ENCODE measurements at regions not wholly inside any gene's neighbourhood (a gene's known extent, or its start where the extent isn't known, plus 50 kb on each side); places are given as distances from the start of the nearest gene placed in this dataset.
"Not testable (repeated sequence)": the region's sequence is repeated elsewhere in the genome, so short reads cannot be mapped to it uniquely, and the experiment has no call there.

DNA sequence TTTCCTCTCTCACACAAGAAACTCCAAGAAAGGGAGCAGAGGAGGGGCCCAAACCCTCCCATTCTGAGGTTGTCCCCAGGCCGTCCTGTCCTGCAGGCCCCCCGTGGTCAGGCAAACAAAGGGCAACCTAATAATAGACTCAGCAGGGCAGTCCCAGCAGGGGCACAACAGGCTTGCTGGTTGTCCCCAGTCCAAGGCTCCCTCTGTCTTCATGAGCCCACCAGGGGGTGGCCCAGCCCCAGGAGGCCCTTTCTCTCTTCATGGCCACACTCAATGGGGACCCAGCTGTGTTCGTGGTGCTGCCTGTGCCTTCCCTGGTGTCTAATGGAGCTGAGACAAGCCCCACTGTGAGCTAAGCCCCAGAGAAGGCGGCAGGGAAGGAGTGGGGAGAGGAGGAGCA lies 359.9 kb downstream of the ADGRD1 start:
- DNase-seq (ENCODE audit: low spot score) = no peak

DNA sequence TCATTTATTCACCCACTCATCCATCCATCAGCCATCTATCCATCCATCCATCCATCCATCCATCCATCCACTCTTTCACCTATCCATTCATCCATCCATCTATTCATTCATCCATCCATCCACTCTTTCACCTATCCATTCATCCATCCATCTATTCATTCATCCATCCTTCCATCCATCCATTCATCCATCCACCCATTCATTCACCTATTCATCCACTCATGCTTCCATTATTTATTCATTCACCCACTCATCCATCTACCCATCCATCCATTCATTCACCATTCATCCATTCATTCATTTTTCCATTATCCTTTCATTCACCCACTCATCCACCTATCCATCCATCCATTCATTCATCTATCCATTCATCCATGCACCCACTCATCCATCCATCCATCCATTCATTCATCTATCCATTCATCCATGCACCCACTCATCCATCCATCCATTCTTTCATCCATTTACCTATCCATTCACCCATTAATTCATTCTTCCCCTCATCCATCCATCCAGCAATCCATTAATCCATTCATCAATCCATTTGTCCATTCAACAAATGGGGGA lies 360.9 kb downstream of the ADGRD1 start:
- DNase-seq (ENCODE audit: low spot score) = no peak

DNA sequence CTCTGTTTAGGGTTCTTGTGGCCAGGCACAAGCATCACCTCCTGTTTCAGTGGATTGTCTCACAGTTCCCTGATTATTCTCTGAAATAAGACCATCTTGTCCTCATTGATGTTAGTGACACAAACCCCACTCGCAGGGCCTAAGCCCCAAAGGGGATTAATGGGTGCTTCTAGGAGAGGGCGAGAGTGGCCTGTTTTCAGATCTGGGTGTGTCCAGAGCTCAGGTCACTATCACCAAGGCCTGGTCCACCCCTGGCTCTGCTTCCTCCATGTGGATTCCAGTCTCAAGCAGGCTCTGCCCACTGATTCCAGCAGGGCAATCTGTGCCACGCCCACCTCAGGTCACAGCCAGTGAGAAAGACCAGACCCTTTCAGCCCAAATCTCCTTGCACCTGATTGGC lies 361.9 kb downstream of the ADGRD1 start:
- no peak for DNase-seq (ENCODE audit: low spot score)

DNA sequence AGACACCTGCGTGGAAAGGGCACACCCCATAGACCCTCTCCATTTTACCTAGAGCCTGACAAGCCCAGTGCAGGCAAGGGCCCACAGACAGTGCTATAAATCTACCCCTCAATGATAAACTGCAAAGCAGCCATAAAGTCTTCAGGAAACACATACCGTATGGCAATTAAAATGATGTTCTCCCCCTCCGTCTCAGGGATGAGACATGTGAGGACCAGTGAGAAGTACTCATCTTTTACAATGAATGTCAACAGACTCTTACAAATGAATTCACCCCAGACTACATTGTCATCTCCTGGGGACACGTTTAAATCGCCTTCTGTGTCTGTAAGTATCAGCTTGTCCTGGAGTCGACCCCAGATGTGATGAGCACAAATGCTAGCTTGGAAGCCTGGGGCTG lies 362.7 kb downstream of the ADGRD1 start:
- no peak for DNase-seq (ENCODE audit: low spot score)

DNA sequence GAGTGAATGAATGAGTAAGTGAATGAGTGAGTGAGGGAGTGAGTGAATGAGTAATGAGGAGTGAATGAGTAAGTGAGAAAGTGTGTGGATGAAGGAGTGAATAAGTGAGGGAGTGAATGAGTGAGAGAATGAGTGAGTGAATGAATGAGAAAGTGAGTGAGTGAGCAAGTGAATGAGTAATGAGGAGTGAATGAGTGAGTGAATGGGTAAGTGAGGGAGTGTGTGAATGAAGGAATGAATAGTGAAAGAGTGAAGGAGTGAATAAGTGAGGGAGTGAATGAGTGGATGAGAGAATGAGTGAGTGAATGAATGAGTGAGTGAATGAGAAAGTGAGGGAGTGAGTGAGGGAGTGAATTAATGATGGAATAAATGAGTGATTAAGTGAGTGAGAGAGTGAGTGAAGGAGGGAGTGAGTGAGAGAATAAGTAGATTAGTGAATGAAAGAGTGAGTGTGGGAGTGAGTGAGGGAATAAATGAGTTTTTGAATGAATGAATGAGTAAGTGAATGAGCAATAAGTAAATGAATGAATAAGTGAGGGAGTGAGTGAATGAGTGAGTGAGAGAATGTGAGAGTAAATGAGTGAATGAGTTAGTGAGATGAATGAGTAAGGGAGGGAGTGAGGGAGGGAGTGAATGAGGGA lies 364.5 kb downstream of the ADGRD1 start:
- DNase-seq (ENCODE audit: low spot score) = no peak

DNA sequence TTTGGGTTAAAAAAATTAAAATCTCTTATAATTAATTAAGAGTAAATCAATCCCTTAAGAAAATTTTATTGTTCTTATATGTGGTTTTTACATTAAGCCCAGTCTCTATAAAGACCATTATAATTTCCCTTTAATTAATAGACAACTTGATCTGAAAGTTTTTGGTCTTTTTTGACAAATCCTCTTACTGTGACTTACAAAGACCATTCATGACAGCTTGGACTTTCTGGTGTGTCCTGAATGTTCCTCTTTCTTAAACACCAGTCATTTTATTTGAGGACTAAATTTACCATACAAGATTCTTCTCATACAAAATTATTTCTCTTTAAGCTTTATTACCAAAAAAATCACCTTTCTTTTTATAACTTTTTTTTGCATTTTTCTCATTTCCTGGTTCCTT lies 368.3 kb downstream of the ADGRD1 start:
- no peak for DNase-seq (ENCODE audit: low spot score)

DNA sequence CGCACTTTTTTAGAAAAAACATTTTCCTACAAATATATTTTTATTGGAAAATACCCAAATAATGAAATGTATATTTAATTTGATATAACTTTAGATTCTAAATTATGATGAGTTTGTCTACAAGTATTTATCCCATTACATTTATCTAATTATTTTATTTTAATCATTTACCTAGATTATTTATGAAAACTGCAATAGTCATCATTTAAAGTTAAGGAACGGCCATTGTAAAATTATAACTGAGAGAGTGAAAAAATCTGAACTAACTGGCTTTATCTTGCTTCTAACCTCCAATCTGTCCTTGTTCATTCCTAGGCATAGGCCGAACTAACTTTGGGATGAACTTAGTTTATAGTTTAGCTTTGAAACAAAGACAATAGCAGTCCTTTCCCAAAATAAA lies 368.8 kb downstream of the ADGRD1 start:
- DNase-seq (ENCODE audit: low spot score) = not testable (repeated sequence)

DNA sequence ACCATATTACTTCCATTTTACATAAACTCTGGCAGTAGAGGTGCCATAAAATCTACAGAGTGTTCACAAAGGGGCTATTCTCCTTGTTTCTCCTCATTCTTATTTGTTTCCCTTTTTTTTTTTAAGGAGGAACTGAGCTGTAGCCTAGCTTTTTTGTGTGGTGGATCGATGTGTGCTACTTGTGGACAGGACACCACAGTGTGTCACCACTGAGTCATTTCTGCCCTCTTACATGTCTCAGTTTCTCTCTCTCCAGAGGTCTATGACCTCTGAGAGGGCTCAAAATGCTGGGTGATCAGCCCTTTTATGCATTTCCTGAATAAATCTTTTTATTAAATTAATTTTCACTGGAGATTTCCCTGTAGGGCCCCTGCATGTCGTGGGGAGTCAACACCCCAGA lies 370.2 kb downstream of the ADGRD1 start:
- no peak for DNase-seq (ENCODE audit: low spot score)

DNA sequence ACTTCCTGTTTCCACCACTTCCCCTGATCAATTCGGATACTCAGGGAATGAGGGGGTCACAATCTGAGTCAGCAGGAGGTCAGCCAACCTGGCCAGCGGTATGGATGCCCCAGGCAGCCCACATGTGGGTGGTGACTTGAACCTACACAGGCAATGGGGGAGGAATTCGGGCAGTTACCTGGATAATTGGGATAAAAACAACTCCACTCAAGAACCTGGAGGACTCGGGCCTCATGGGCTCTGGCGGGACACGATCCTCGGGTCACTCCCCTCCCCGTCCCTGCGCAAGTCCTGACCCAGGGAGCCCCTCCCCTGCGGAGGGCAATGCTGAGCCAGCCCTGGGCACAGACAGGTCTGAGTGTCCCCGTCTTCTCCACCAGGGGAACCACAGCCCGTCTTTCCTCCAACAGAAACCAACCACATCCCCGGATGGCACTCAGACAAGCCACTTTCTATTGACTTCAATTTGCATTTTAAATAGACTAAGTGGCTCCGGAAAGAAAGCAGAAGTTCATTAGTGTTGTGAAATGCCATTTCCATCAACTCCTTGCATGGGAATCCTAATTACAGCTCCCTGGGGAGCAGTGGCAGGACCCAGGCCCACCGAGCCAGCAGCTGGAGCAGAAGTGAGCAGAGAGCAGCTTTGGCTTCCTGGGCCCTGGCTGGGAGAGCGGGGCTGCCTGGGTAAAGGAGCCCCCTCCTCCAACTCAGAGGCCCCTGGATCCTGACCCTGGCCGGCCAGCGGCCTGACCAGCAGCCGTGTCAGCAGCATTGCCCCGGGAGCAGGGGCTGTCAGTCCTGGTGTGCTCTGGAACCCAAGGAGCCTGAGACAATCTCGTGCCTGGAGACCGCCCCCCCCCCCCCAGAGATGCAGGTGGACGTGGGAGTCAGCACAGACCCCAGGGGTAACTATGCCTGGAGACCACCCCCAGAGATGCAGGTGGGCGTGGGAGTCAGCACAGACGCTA lies 374.1 kb downstream of the ADGRD1 start:
- no peak for DNase-seq (ENCODE audit: low spot score)

DNA sequence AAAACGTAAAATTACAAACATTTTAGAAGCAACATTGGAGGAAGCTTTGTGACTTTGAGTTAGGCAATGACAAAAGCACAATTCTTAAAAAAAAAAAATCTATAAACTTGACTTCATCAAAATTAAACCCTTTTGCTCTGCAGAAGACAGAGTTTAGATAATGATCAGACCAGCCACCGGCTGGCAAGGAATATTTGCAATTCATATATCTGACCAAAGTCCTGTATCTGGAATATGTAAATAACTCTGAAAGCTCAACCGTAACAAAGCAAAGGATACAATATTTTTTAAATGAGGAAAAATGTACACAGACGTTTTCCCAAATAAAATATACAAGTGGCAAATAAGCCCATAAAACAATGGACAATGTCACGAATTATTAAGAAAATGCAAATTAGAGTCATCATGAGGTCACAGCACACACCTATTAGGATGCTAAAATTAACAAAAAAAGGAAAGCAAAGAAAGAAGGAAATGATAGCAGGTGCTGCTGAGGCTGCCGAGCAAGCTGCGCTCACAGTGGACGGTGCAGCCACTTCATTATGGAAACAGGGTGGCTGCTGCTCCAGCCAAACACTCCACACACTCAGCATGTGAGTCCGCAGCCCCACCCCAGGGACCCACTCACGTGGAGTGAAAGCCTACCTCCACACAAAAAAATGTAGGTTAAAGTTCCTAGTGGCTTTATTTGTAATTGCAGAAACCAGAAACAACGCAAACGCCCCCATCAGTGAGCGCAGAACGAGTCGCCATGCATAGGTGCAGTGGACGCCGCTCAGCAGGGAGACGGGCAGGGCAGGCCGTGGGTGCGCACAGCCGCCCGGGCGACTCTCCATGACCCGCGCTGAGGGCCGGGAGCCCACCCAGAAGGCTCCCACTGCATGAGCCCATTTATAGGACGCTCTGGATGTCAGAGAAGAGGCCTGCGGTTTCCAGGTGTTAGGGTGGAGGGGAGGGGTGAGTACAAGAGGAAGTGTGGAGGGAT lies 375.4 kb downstream of the ADGRD1 start:
- not testable (repeated sequence) for DNase-seq (ENCODE audit: low spot score)

DNA sequence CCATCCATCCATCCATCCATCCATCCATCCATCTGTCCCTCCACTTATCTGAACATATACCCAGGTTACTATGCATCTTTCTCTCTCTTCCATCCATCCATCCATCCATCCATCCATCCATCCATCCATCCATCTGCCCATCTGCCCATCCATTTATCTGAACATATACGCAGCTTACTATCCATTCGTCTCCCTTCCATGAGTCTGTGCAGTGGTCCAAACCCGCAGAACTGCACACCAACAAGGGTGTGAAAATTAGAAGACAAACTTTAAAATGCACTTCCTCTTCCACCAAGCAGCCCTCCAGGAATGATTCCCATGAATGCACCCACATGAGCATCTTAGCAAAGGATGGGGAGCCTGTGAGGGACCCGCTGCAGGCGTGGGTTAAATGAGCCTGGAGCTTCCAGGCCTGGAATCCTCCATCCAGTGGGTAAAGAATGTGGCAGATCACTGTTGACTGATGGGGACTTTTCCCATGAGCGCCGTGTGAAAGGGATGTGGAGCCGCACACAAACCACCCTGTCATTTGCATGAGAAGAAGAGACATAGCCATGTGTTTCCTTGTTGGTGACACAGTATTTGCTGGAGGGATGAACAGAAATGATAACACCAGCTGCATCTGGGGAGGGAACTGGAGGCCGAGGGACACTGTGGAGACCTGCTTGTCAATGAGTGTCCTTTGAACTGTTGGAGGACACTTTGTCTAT lies 376.6 kb downstream of the ADGRD1 start:
- no peak for DNase-seq (ENCODE audit: low spot score)

DNA sequence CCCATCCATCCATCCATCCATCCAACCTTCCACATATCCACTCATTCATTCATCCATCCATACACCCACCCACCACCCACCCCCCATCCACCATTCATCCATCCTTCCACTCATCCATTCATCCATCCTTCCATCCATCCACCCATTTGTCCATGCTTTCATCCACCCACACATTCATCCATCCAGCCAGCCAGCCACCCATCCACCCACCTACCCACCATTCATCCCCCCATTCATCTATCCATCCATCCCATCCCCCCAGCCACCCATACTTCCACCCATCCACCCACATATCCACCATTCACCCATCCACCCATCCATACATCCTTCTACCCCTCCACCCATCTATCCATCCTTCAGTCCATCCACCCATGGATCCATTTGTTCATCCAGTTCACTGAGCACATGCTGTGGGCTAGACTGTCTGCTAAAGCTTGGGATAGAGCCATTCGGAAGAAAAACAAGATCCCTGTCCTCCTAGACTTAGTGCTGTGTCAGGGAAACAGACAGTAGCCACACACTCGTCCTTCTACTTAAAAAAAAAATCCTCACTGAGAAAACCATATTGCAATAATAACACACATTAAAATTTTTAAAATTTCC lies 377.5 kb downstream of the ADGRD1 start:
- no peak for DNase-seq (ENCODE audit: low spot score)

DNA sequence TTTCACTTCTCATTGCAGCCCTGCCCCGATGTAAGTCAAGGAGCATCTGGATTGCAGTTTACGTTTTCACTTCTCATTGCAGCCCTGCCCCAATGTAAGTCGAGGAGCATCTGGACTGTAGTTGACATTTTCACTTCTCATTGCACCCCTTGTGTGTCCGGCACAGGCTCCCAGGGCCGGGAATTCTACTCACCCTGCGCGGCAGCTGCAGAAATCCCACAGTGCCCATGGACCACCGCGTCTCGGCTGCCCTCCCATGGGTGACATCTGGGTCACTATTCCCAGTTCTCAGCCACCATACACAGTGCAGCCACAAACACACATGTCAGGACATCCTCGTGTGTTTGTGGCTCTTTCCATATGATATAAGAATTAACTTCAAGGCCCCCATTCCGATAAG lies 378.5 kb downstream of the ADGRD1 start:
- no peak for DNase-seq (ENCODE audit: low spot score)

DNA sequence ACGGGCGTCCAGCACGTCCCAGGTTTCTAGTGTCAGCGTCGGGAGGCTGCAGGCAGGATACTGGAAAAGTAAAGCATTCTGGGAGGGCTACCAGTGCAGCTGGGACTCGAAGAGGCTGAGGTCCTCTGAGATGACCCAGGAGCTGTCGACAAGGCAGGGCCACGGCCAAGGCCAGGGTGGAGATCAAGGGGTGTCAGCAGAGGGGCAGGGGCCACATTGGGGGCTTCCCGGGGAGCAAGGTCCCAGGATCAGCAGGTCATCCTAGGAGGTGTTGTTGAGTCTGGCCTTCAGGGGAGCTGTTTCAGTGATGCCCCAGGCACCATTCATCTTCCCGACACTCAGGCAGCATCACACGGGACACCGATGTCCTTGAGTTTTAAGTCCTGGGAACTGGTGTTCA lies 377.8 kb upstream of the SFSWAP start:
- no peak for DNase-seq (ENCODE audit: low spot score)

DNA sequence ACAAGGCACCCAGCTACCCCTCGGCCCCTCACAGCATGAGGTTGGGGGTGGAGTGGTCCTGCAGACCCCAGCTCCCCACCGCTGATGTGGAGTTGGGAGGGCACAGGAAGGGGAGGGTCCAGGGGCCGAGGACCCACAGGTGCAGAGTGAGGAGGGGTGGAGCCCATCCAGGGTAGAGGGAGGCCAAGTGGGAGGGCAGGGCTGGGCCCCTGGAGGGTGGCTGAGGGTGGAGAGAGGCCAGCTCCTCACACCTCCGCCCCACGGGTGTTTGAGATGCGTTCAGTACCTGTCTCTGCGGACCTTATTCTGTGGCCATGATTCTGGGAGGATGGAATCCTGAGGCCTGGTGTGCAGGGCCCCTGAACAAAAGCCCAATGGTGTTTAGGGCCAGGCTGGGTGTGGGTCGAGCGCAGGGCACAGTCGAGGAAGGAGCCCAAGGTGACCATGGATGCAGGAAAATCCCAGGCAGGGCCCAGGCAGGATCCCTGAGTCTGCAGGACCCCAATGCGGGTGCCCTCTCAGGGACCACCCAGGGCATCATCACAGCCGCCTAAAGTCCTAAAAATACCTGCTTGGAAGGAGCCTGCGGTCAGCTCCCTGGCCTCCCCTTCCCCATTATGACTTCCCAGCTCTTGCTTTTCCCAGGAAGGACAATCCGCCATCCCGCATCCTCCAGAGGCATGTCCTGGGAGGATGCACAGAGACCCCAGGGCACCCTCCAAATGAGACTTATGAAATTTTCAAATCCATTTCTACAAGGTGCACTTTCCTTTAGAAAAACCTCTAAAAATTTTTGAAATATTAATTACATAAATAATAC lies 377.1 kb upstream of the SFSWAP start:
- DNase-seq (ENCODE audit: low spot score) = no peak

DNA sequence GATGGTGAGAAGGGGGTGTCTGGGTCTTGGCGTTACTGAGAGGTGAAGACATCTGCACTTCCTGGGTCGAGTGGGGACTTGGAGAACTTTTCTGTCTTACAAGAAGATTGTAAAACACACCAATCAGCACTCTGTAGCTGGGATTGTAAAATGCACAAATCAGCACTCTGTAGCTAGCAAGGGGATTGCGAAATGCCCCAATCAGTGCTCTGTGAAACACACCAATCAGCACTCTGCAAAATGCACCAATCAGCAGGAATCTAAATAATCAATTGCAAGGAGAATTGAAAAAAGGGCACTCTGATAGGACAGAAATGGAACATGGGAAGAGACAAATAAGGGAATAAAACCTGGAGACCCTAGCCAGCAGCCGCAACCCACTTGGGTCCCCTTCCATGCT lies 376.1 kb upstream of the SFSWAP start:
- DNase-seq (ENCODE audit: low spot score) = no peak

DNA sequence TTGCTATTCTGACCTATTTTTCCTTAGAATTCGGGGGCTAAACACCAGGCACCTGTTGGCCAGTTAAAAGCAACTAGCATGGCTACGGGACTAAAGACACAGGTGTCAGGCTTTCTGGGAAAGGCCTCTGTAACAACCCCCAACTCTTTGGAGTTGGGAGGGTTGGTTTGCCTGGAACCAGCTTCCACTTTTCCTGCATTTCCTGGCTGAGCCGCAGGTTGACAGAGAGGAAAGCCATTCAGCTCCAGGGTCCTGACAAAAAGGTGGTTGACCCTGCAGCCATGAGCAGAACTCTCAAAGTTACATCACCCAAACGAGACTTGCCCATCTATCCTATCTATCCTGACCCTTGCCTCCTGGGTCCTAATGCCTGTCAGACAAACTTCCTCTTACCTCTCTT lies 375.4 kb upstream of the SFSWAP start:
- DNase-seq (ENCODE audit: low spot score) = no peak

DNA sequence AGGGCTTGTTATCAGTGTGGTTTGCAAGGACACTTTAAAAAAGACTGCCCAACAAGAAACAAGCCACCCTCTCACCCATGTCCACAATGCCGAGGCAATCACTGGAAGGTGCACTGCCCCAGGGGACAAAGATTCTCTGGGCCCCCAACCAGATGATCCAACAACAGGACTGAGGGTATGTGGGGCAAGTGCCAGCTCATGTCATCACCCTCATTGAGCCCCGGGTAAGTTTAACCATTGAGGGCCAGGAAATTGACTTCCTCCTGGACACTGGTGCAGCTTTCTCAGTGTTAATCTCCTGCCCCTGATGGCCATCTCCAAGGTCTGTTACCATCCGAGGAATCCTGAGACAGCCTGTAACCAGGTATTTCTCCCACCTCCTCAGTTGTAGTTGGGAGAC lies 373.0 kb upstream of the SFSWAP start:
- not testable (repeated sequence) for DNase-seq (ENCODE audit: low spot score)

DNA sequence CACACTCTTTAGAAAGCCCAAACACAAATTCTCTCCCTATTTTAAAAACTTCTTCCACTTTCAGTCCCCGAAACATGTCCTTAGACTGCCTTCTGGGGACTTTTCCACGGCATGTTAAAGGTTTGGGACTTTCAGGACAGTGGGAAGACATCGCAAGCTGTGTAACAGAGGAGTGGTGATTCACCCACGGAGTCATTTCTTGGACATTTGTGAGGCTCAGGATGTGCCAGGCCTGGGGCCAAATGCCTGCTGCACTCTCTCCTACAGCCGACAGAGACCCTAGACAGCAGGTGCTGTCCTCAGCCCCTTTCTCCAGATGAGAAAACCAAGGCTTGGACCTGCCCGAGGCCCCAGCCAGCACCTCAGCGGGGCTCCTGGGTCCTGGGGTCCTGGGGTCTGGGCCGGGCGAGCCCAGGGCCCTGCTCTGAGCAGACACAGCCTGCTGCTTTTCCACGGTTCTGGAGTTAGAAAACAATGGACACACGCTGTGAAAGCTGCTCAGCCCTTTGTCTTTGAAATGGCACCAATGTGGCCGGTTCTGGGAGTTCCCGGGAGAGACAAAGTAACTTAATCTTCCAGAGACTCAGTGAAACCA lies 370.2 kb upstream of the SFSWAP start:
- DNase-seq (ENCODE audit: low spot score) = no peak

DNA sequence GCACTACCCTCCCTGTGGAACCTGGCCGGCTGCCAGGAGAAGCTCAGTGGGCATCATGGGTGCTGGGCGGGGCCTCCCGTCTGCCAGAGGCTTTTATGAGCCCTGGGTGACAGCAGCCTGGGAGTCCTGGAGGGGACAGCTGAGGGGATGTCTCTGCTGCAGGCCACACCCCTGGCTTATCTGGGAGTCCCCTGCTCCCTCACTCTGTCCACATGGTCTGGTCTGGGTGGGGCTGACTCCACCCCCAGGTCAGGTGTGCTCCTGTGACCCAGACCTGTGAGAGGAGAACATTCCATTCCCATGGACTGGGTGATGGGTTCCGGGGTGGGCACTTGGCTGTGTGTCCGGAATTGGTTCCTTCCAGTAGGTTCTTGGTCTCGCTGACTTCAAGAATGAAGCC lies 369.3 kb upstream of the SFSWAP start:
- not testable (repeated sequence) for DNase-seq (ENCODE audit: low spot score)

Data from HuH-7.5 (cell line).